Renal cortical epithelial cell (primary cell): ENCODE measurements at regions not wholly inside any gene's neighbourhood (a gene's known extent, or its start where the extent isn't known, plus 50 kb on each side); places are given as distances from the start of the nearest gene placed in this dataset.
"Not testable (repeated sequence)": the region's sequence is repeated elsewhere in the genome, so short reads cannot be mapped to it uniquely, and the experiment has no call there.

Source experiments
- DNase-seq: peaks from one replicate; pipeline ENCODE4 v3.0.0-alpha.2; 2011; ENCODE audit warnings: low read depth

- DNase-seq: no peak
Observed at GRCh38 chr12:24510581-24511125, 438.2 kb downstream of the BCAT1 start.

GRCh38 chr12:24507827-24508226, 441.1 kb downstream of the BCAT1 start:
- no peak for DNase-seq

- peak; percentile 40 for DNase-seq
Observed at GRCh38 chr12:24505366-24506015, 443.4 kb downstream of the BCAT1 start.

- not testable (repeated sequence) for DNase-seq
Observed at GRCh38 chr12:24503477-24503876, 445.4 kb downstream of the BCAT1 start.

GRCh38 chr12:24500831-24501230, 448.1 kb downstream of the BCAT1 start:
- DNase-seq: no peak

- no peak for DNase-seq
Observed at GRCh38 chr12:24500421-24500820, 448.5 kb downstream of the BCAT1 start.

GRCh38 chr12:24499151-24500146, 449.5 kb downstream of the BCAT1 start:
- DNase-seq: peak; percentile 55

GRCh38 chr12:24496755-24497154, 452.1 kb downstream of the BCAT1 start:
- DNase-seq: peak; percentile 80

- peak; percentile 35 for DNase-seq
Observed at GRCh38 chr12:24494401-24494800, 454.5 kb downstream of the BCAT1 start.

- DNase-seq: no peak
Observed at GRCh38 chr12:24491968-24492367, 456.9 kb downstream of the BCAT1 start.

GRCh38 chr12:24489939-24490338, 459.0 kb downstream of the BCAT1 start:
- DNase-seq: no peak

- no peak for DNase-seq
Observed at GRCh38 chr12:24488906-24489619, 459.8 kb downstream of the BCAT1 start.

GRCh38 chr12:24488091-24488596, 460.8 kb downstream of the BCAT1 start:
- peak; percentile 82 for DNase-seq

- DNase-seq: no peak
Observed at GRCh38 chr12:24487606-24488005, 461.3 kb downstream of the BCAT1 start.

GRCh38 chr12:24483732-24484131, 465.2 kb downstream of the BCAT1 start:
- no peak for DNase-seq

- DNase-seq: peak; percentile 17
Observed at GRCh38 chr12:24482882-24483604, 465.9 kb downstream of the BCAT1 start.

- no peak for DNase-seq
Observed at GRCh38 chr12:24482044-24482443, 466.9 kb downstream of the BCAT1 start.

- no peak for DNase-seq
Observed at GRCh38 chr12:24480766-24481449, 468.0 kb downstream of the BCAT1 start.

- DNase-seq: peak; percentile 16
Observed at GRCh38 chr12:24479131-24479530, 469.8 kb downstream of the BCAT1 start.

GRCh38 chr12:24478254-24478653, 470.6 kb downstream of the BCAT1 start:
- DNase-seq: no peak
